PFSK-1 (cell line): ENCODE measurements at regions not wholly inside any gene's neighbourhood (a gene's known extent, or its start where the extent isn't known, plus 50 kb on each side); places are given as distances from the start of the nearest gene placed in this dataset.

ENCODE experiments used
- FOXP2 ChIP-seq: optimal IDR thresholded peaks from 2 replicates; pipeline ENCODE3; 2011; ENCODE audit warnings: borderline replicate concordance, control low read depth, inconsistent platforms; ENCODE audit not compliant: insufficient read depth; ENCODE audit errors: extremely low read length, extremely low read depth
- POLR2AphosphoS5 ChIP-seq: IDR thresholded peaks from 2 replicates; pipeline ENCODE4 v1.6.1; 2012; ENCODE audit warnings: low read depth, mild to moderate bottlenecking, control low read depth, low read length, moderate library complexity
- SIN3A ChIP-seq: IDR thresholded peaks from 2 replicates; pipeline ENCODE4 v1.6.1; 2012; ENCODE audit warnings: mild to moderate bottlenecking, low read length, moderate library complexity, borderline replicate concordance; ENCODE audit not compliant: insufficient read depth
- TAF1 ChIP-seq: IDR thresholded peaks from 2 replicates; pipeline ENCODE4 v1.6.1; 2012; ENCODE audit warnings: low read length, control low read depth, borderline replicate concordance; ENCODE audit not compliant: insufficient read depth
- TF ChIP-seq, protein P1 (sequence below), 2 experiments: IDR thresholded peaks; 2 replicates each; pipeline versions ENCODE4 v1.6.1 to v1.8.0; 2011 to 2012; ENCODE audit warnings: low read depth in 2 of 2, low read length in 2 of 2, control low read depth in 1 of 2, inconsistent platforms in 1 of 2, mild to moderate bottlenecking in 1 of 2, moderate library complexity in 1 of 2; ENCODE audit not compliant: insufficient read depth in 1 of 2

DNA sequence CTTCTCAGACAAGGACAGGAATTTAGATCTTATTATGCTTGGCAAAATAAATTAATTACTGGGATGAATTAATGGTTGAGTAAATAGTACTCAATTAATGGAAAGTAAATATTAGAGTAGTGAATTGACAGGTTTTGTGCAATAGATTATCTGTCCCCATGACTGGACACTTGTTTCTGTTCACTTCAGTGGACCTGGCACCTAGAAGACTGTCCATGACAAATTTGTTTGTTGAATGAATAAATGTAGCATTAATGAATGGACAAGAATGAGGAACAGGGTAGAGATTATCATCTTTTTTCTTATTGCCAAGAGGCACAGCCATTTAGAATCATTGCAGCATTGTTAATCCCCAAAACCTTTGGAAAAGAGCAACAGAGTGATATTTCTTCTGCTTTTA lies 570.0 kb upstream of the CRIM1 start:
- TF ChIP-seq SIN3A (no peak), POLR2AphosphoS5 (no peak), FOXP2 (no peak), TAF1 (no peak)
- TF ChIP-seq, protein P1, sequence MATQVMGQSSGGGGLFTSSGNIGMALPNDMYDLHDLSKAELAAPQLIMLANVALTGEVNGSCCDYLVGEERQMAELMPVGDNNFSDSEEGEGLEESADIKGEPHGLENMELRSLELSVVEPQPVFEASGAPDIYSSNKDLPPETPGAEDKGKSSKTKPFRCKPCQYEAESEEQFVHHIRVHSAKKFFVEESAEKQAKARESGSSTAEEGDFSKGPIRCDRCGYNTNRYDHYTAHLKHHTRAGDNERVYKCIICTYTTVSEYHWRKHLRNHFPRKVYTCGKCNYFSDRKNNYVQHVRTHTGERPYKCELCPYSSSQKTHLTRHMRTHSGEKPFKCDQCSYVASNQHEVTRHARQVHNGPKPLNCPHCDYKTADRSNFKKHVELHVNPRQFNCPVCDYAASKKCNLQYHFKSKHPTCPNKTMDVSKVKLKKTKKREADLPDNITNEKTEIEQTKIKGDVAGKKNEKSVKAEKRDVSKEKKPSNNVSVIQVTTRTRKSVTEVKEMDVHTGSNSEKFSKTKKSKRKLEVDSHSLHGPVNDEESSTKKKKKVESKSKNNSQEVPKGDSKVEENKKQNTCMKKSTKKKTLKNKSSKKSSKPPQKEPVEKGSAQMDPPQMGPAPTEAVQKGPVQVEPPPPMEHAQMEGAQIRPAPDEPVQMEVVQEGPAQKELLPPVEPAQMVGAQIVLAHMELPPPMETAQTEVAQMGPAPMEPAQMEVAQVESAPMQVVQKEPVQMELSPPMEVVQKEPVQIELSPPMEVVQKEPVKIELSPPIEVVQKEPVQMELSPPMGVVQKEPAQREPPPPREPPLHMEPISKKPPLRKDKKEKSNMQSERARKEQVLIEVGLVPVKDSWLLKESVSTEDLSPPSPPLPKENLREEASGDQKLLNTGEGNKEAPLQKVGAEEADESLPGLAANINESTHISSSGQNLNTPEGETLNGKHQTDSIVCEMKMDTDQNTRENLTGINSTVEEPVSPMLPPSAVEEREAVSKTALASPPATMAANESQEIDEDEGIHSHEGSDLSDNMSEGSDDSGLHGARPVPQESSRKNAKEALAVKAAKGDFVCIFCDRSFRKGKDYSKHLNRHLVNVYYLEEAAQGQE (IDR thresholded peaks at IDR 0.05; ENCODE audit: insufficient read depth in 1 of 2, low read depth in 2 of 2, low read length in 2 of 2), result no peak

DNA sequence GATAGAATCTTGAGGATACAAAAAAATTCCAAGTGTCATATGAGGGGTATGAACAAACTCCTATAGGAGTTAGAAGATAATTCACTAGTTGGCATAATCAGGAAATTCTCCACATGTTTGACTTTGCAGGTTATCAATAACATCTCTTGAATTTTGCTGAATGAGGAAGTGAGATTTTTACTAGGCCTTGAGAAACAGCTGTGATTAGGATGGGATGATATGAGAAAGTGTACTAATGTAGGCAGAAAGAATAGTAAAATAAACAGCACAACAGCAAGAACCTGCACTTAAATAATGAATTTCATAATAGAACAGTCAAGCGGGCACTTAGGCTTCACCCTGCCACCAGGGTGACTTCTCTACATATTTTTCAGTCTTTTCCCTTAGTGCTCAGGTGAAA lies 570.8 kb upstream of the CRIM1 start:
- TF ChIP-seq FOXP2 (no peak), SIN3A (no peak), TAF1 (no peak), POLR2AphosphoS5 (no peak)
- TF ChIP-seq, protein P1 (IDR thresholded peaks at IDR 0.05; ENCODE audit: insufficient read depth in 1 of 2, low read depth in 2 of 2, low read length in 2 of 2), result no peak

DNA sequence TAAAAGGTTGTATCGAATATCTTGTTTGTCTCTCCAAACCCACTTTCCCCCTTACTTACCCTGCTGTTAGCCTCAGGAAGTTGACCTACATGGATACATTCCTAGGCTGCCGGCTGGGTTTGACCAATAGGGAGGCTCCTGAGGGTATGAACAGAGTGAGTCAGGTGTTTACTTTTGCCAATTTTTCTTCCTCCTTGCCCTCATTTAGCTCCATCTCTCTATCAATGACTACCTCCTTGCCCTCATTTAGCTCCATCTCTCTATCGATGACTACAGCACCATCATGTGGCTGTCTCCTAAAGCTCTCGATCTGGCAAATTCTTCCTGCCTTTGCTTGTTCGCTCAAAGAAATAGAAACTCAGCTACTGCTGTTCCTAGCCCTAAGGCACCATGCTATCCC lies 571.9 kb upstream of the CRIM1 start:
- TF ChIP-seq POLR2AphosphoS5 (no peak), FOXP2 (no peak), SIN3A (no peak), TAF1 (no peak)
- TF ChIP-seq, protein P1 (IDR thresholded peaks at IDR 0.05; ENCODE audit: insufficient read depth in 1 of 2, low read depth in 2 of 2, low read length in 2 of 2), result no peak

DNA sequence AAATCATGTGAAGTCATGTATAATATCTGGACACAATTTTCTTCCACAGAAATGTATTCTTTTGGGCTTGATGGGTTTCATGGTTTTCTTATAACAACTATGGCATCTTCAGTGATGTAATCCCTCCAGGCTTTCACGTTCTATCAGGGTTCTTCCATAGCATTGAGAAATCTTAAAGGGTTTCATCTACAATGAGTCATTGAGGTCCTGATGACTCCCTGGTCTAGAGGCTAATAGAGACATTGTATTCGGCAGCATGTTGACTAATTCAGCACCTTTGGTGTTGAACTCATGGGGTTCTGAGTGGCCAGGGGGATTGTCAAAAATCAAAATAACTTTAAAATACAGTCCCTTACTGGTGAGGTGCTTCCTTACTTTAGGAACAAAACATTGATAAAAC lies 614.0 kb upstream of the CRIM1 start:
- TF ChIP-seq TAF1, result no peak
- TF ChIP-seq, protein P1 (IDR thresholded peaks at IDR 0.05; ENCODE audit: insufficient read depth in 1 of 2, low read depth in 2 of 2, low read length in 2 of 2), result no peak
- no peak for TF ChIP-seq POLR2AphosphoS5

DNA sequence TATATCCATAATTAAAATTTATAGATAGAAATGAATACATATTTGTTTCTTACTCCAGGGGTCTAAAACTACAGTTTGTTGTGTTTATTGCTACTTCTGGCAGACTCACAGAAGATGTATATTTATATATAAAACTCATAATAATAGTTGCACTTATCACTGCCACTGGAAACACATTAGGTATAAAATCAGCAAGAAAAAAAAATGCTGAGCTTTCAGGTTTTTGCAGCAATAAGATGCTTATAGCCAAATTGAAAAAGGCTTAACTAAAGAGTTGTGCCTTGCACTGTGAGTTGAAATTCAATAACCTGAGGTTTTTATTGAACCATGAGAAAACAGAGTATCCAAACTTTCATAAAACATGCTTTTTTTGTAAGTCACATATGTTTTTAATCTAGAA lies 623.9 kb upstream of the CRIM1 start:
- no peak for TF ChIP-seq FOXP2
- TF ChIP-seq TAF1, result no peak
- TF ChIP-seq, protein P1 (IDR thresholded peaks at IDR 0.05; ENCODE audit: insufficient read depth in 1 of 2, low read depth in 2 of 2, low read length in 2 of 2), result no peak
- no peak for TF ChIP-seq SIN3A
- TF ChIP-seq POLR2AphosphoS5, result no peak
